22Rv1 (cell line): ENCODE measurements at regions not wholly inside any gene's neighbourhood (a gene's known extent, or its start where the extent isn't known, plus 50 kb on each side); places are given as distances from the start of the nearest gene placed in this dataset.
"Not testable (repeated sequence)": the region's sequence is repeated elsewhere in the genome, so short reads cannot be mapped to it uniquely, and the experiment has no call there.

ENCODE experiments used
- CTCF ChIP-seq: fragments of 450-650 bp; IDR thresholded peaks from 2 replicates; pipeline ENCODE4 v1.5.1; 2017; ENCODE audit warnings: mild to moderate bottlenecking
- ZFX ChIP-seq: fragments of 450-650 bp; IDR thresholded peaks from 2 replicates; pipeline ENCODE4 v1.6.1; 2017; ENCODE audit warnings: antibody characterized with exemption, borderline replicate concordance

GRCh38 chr16:29138698-29139097 is 153.8 kb downstream of the LAT start:
- TF ChIP-seq CTCF, ZFX: not testable (repeated sequence)
